HCT116 (cell line): ENCODE measurements at regions not wholly inside any gene's neighbourhood (a gene's known extent, or its start where the extent isn't known, plus 50 kb on each side); places are given as distances from the start of the nearest gene placed in this dataset.

ENCODE experiments used
- ATAC-seq: fragments of 200-7000 bp; cut with Tn5 transposase; 2 replicates; pipeline ENCODE4 v1.9.1; 2020; ENCODE audit warnings: mild to moderate bottlenecking, moderate library complexity
- BruUV-seq: library from RNA; stranded (reverse); fragments of 400-500 nt; replicated peaks from 2 replicates; lab custom pipeline; 2021; lab: Mats Ljungman, UMichigan
- CTCF ChIA-PET: fragments of 300-600 bp; sonication (Branson Sonifier 250); formaldehyde crosslinking; loops from one replicate; lab custom pipeline; 2021; ENCODE audit warnings: antibody characterized with exemption; lab: Charles Lee
- POLR2A ChIA-PET: fragments of 300-600, 350-600 bp; sonication (Branson Sonifier 250); formaldehyde crosslinking; loops from one replicate; lab custom pipeline; 2021; ENCODE audit warnings: antibody characterized with exemption; lab: Charles Lee
- RAD21 ChIA-PET, 2 experiments: fragments of 300-600 bp; sonication (Branson Sonifier 250); formaldehyde crosslinking; loops; one replicate each; lab custom pipeline; 2023; ENCODE audit warnings: low total read pairs in 2 of 2; ENCODE audit not compliant: uncharacterized antibody in 2 of 2, unreplicated experiment in 2 of 2, low non-redundant PET in 1 of 2; lab: Charles Lee
- DNase-seq: peaks from one replicate; pipeline ENCODE4 v3.0.0-alpha.2; 2010; ENCODE audit warnings: low read depth, low spot score
- H2AFZ ChIP-seq: fragments of 200-600 bp; shearing (Covaris generic), sonication (generic); 2 replicates; pipeline ENCODE4 v1.6.1; 2017; ENCODE audit warnings: low read depth, mixed run types, mixed read lengths, antibody characterized with exemption, low read length; ENCODE audit not compliant: poor library complexity, severe bottlenecking
- H3K27ac ChIP-seq: 2 replicates; pipeline ENCODE4 v1.5.1; 2012; ENCODE audit warnings: low read depth, low read length
- H3K27me3 ChIP-seq: fragments of 200-600 bp; sonication (generic); 2 replicates; pipeline ENCODE4 v1.6.1; 2016; ENCODE audit warnings: mixed run types, low read length, mixed read lengths; ENCODE audit not compliant: insufficient read depth
- H3K36me3 ChIP-seq, 2 experiments: fragments of 200-500 bp in 1 of 2; fragments of 200-600 bp in 1 of 2; sonication (Bioruptor generic) in 1 of 2; sonication (generic) in 1 of 2; 2 replicates each; pipeline versions ENCODE4 v1.5.1 to v1.6.1; 2014 to 2016; ENCODE audit warnings: low read length in 2 of 2, inconsistent platforms in 1 of 2, mixed read lengths in 1 of 2, mixed run types in 1 of 2; ENCODE audit not compliant: insufficient read depth in 2 of 2, control insufficient read depth in 1 of 2
- H3K4me1 ChIP-seq, 2 experiments: fragments of 200-600 bp in 1 of 2; sonication (generic) in 1 of 2; 2 replicates each; pipeline versions ENCODE4 v1.5.1 to v1.6.1; 2012 to 2017; ENCODE audit warnings: low read length in 2 of 2, inconsistent platforms in 1 of 2, mild to moderate bottlenecking in 1 of 2, mixed read lengths in 1 of 2, mixed run types in 1 of 2, moderate library complexity in 1 of 2; ENCODE audit not compliant: insufficient read depth in 2 of 2, control insufficient read depth in 1 of 2
- H3K4me2 ChIP-seq: fragments of 200-600 bp; sonication (generic); 2 replicates; pipeline ENCODE4 v1.6.1; 2017; ENCODE audit warnings: mixed run types, low read length, mixed read lengths
- H3K4me3 ChIP-seq, 2 experiments: fragments of 200-600 bp in 1 of 2; sonication (generic) in 1 of 2; replicated peaks in 1 of 2; 2 replicates each; pipeline ENCODE4 v1.5.1; 2011 to 2016; ENCODE audit warnings: low read length in 2 of 2, control low read depth in 1 of 2, low read depth in 1 of 2, mild to moderate bottlenecking in 1 of 2, mixed read lengths in 1 of 2, mixed run types in 1 of 2
- H3K79me2 ChIP-seq: fragments of 200-600 bp; sonication (generic); 2 replicates; pipeline ENCODE4 v1.6.1; 2017; ENCODE audit warnings: mild to moderate bottlenecking, mixed run types, low read length, moderate library complexity, mixed read lengths; ENCODE audit not compliant: insufficient read depth
- H3K9ac ChIP-seq: fragments of 200-600 bp; sonication (generic); 2 replicates; pipeline ENCODE4 v1.6.1; 2016; ENCODE audit warnings: low read length, mixed read lengths
- H3K9me2 ChIP-seq: fragments of 200-600 bp; sonication (generic), shearing (Covaris generic); 2 replicates; pipeline ENCODE4 v1.6.1; 2017; ENCODE audit warnings: mixed run types, mild to moderate bottlenecking, moderate library complexity; ENCODE audit not compliant: insufficient read depth
- H3K9me3 ChIP-seq, 2 experiments: fragments of 200-500 bp in 1 of 2; fragments of 200-600 bp in 1 of 2; sonication (Bioruptor generic) in 1 of 2; sonication (generic) in 1 of 2; 2 replicates each; pipeline ENCODE4 v1.6.1; 2014 to 2017; ENCODE audit warnings: low read length in 2 of 2, mixed read lengths in 2 of 2, inconsistent platforms in 1 of 2, low read depth in 1 of 2, mild to moderate bottlenecking in 1 of 2, mixed run types in 1 of 2, moderate library complexity in 1 of 2; ENCODE audit not compliant: control insufficient read depth in 1 of 2, insufficient read depth in 1 of 2
- H4K20me1 ChIP-seq: fragments of 200-600 bp; sonication (generic), shearing (Covaris generic); 2 replicates; pipeline ENCODE4 v1.6.1; 2017; ENCODE audit warnings: mixed run types, mild to moderate bottlenecking, moderate library complexity; ENCODE audit not compliant: insufficient read depth
- CBX3 ChIP-seq: IDR thresholded peaks from 2 replicates; pipeline ENCODE4 v1.6.1; 2012; ENCODE audit warnings: low read depth
- CTCF ChIP-seq, 3 experiments: fragments of 200-600 bp in 1 of 3; sonication (generic) in 1 of 3; IDR thresholded peaks in 2 of 3; conservative IDR thresholded peaks in 1 of 3; 2 replicates each; pipeline ENCODE4 v1.5.1; 2012 to 2017; ENCODE audit warnings: low read depth in 2 of 3, low read length in 2 of 3, antibody characterized with exemption in 1 of 3, borderline replicate concordance in 1 of 3, control low read depth in 1 of 3, mild to moderate bottlenecking in 1 of 3, mixed read lengths in 1 of 3, mixed run types in 1 of 3, moderate library complexity in 1 of 3; ENCODE audit not compliant: insufficient read depth in 1 of 3
- EGR1 ChIP-seq: IDR thresholded peaks from 2 replicates; pipeline ENCODE4 v1.6.1; 2012; ENCODE audit warnings: low read depth
- ELF1 ChIP-seq: IDR thresholded peaks from 2 replicates; pipeline ENCODE4 v1.6.1; 2012; ENCODE audit warnings: low read depth, borderline replicate concordance
- EZH2 ChIP-seq: fragments of 200-600 bp; sonication (generic); IDR thresholded peaks from 2 replicates; pipeline ENCODE4 v1.6.1; 2017; ENCODE audit warnings: antibody characterized with exemption, mixed run types
- FOSL1 ChIP-seq: IDR thresholded peaks from 2 replicates; pipeline ENCODE4 v1.6.1; 2012; ENCODE audit warnings: low read depth
- JUND ChIP-seq: IDR thresholded peaks from 2 replicates; pipeline ENCODE4 v1.6.1; 2012
- MAX ChIP-seq: IDR thresholded peaks from 2 replicates; pipeline ENCODE4 v1.6.1; 2012
- POLR2A ChIP-seq: IDR thresholded peaks from 2 replicates; pipeline ENCODE4 v1.7.0; 2011; ENCODE audit warnings: borderline replicate concordance; ENCODE audit not compliant: insufficient read depth, insufficient read length; ENCODE audit errors: extremely low read depth
- POLR2AphosphoS5 ChIP-seq: IDR thresholded peaks from 2 replicates; pipeline ENCODE4 v1.6.1; 2011; ENCODE audit warnings: mild to moderate bottlenecking, low read depth, low read length, moderate library complexity
- SP1 ChIP-seq: IDR thresholded peaks from 2 replicates; pipeline ENCODE4 v1.6.1; 2012; ENCODE audit warnings: low read depth
- SRF ChIP-seq: IDR thresholded peaks from 2 replicates; pipeline ENCODE4 v1.6.1; 2012; ENCODE audit warnings: low read depth
- YY1 ChIP-seq: IDR thresholded peaks from 2 replicates; pipeline ENCODE4 v1.6.1; 2011; ENCODE audit warnings: low read length, low read depth, moderate library complexity, mild to moderate bottlenecking; ENCODE audit not compliant: insufficient replicate concordance; ENCODE audit errors: extremely low read depth
- intact Hi-C: fragments of 100-400 bp; cut with micrococcal nuclease; formaldehyde crosslinking; loops from 2 replicates; pipeline ENCODE4 v1.10.0; 2022
- TF ChIP-seq, protein P1 (sequence below): IDR thresholded peaks from 2 replicates; pipeline ENCODE4 v1.6.1; 2012
- TF ChIP-seq, protein P2 (sequence below): IDR thresholded peaks from 2 replicates; pipeline ENCODE4 v1.6.1; 2011; ENCODE audit warnings: mild to moderate bottlenecking, low read length, moderate library complexity; ENCODE audit not compliant: insufficient replicate concordance; ENCODE audit errors: extremely low read depth

DNA sequence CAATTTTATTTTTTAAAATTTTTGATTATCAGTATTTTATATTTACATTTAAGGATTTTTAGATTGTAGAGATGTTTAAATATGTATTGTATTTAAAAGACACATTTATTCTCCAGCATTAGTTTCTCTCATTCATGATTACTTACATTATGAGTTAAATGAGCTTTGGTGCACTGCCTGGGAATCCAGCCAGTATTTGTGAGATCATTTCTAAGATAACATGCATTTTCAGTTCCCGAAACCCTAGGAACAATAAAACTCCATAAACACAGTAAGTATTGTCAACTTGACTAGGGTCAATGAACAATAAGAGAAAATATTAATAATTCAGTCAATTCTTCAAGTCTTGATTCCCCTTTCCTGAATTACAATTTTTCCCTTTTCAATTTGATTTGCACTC lies 403.3 kb downstream of the PLK2 start:
- H3K36me3 ChIP-seq = no peaks in the 10 kb centered on the region
- no peak overlapping the region for H3K27ac ChIP-seq
- no peak overlapping the region for H2AFZ ChIP-seq
- ChIA-PET CTCF (no interaction called here), RAD21 (no interaction called here), POLR2A (no interaction called here)
- no peaks in the 10 kb centered on the region for H3K9me2 ChIP-seq
- TF ChIP-seq SRF (no peak), CTCF (IDR thresholded peaks at IDR 0.05 in 2 of 3, conservative IDR thresholded peaks at IDR 0.05 in 1 of 3; ENCODE audit: borderline replicate concordance in 1 of 3, insufficient read depth in 1 of 3, low read depth in 2 of 3, low read length in 2 of 3) (no peak), FOSL1 (no peak), ELF1 (no peak), SP1 (no peak), JUND (no peak), CBX3 (no peak), EZH2 (no peak), YY1 (no peak), POLR2A (no peak), POLR2AphosphoS5 (no peak), EGR1 (no peak), MAX (no peak)
- TF ChIP-seq, protein P1, sequence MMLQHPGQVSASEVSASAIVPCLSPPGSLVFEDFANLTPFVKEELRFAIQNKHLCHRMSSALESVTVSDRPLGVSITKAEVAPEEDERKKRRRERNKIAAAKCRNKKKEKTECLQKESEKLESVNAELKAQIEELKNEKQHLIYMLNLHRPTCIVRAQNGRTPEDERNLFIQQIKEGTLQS = no peak
- TF ChIP-seq, protein P2, sequence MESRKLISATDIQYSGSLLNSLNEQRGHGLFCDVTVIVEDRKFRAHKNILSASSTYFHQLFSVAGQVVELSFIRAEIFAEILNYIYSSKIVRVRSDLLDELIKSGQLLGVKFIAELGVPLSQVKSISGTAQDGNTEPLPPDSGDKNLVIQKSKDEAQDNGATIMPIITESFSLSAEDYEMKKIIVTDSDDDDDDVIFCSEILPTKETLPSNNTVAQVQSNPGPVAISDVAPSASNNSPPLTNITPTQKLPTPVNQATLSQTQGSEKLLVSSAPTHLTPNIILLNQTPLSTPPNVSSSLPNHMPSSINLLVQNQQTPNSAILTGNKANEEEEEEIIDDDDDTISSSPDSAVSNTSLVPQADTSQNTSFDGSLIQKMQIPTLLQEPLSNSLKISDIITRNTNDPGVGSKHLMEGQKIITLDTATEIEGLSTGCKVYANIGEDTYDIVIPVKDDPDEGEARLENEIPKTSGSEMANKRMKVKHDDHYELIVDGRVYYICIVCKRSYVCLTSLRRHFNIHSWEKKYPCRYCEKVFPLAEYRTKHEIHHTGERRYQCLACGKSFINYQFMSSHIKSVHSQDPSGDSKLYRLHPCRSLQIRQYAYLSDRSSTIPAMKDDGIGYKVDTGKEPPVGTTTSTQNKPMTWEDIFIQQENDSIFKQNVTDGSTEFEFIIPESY = no peak
- H4K20me1 ChIP-seq = no peaks in the 10 kb centered on the region
- no peak overlapping the region for H3K4me2 ChIP-seq
- ATAC-seq (no peak), DNase-seq (no peak)
- intact Hi-C loops = no loop called here
- no peaks in the 10 kb centered on the region for H3K27me3 ChIP-seq
- H3K9me3 ChIP-seq = no peaks in the 10 kb centered on the region
- H3K9ac ChIP-seq = no peak overlapping the region
- no peaks in the 10 kb centered on the region for H3K79me2 ChIP-seq
- no peaks in the 10 kb centered on the region for H3K4me1 ChIP-seq
- BruUV-seq = no TSS peak
- H3K4me3 ChIP-seq = no peak overlapping the region
